HG03045 (cell line): ENCODE measurements at regions not wholly inside any gene's neighbourhood (a gene's known extent, or its start where the extent isn't known, plus 50 kb on each side); places are given as distances from the start of the nearest gene placed in this dataset.

Experiments
- ATAC-seq: cut with Tn5 transposase; IDR thresholded peaks from one replicate; pipeline ENCODE4 v1.9.1; 2021; ENCODE audit warnings: mild to moderate bottlenecking, moderate library complexity; ENCODE audit not compliant: unreplicated experiment

DNA sequence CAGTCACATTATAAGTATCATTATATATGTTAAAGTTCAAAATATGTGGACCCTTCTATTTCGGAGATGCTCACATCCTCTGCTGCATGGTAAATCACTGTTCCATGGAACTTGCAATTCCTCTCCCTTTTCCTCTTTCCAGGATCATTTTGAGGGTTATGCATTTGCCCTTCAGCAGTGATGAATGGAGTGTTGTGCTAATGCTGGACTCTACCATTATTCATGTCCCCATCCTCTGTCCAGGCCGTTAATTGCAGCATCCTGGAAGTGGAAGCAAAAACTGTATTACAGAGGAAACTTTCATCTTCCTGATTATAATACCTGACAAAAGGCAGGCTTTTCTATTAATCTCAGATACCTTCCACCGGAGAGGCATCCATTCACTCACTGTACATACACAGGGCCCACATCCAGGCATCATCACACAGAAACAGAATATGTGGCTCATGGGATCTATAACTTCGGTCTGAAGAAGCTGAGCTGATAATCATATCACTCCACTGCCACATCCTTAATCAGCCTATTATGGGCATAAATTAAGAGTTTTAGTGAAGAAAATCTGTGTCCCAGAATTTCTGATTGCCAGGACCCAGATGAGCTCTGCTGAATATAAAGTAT, 65.0 kb upstream of the ACO1 start:
- ATAC-seq: no peak

DNA sequence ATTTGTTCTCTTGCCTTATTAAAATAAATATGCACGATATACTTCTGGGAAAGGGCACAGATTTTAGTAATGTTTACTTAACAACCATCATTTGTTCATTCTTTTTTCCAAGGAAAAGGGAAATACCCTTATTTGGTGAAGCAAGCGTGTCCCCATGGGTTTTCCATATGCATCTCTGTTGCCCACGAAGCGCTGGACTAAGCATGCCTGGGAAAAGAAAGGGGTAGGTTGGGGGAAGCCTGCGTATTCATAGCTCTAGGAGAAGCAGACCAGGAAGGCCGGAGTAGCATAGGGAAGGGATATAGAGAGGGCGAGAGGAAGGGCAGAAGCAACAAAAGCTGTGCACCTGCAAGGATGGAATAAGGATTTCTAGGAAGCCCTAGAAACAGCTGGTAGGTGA, 61.8 kb upstream of the ACO1 start:
- ATAC-seq: no peak

DNA sequence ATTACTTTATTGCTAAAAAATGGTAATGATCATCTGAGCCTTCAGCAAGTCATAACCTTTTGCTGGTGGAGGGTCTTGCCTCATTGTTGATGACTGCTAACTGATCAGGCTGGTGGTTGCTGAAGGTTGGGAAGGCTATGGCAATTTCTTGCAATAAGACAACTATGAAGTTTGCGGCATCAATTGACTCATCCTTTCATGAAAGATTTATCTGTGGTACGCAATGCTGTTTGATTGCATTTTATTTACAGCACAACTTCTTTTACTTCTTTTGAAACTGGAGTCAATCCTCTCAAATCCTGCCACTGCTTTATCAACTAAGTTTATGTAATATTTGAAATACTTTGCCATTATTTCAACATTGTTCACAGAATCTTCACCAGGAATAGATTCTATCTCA, 58.3 kb upstream of the ACO1 start:
- no peak for ATAC-seq

DNA sequence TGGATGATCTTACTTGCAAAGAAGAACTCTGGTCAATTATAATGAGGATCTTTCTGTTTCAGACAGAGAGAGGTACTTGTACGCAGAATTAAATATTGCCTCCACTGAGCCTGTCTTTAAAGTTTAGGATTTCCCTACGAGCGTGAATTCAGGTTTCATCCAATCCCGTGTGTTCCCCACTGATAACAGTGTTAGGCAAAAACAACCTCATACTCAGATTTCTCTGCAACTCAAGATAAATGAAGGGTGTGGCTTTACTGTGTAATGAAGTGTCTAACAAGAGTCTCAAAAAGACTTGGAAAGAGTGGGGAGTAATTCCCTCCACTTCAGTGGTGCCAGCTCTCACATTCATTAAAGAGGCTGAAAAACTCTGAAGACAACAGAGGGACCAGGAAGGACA, 53.2 kb upstream of the ACO1 start:
- ATAC-seq: no peak

DNA sequence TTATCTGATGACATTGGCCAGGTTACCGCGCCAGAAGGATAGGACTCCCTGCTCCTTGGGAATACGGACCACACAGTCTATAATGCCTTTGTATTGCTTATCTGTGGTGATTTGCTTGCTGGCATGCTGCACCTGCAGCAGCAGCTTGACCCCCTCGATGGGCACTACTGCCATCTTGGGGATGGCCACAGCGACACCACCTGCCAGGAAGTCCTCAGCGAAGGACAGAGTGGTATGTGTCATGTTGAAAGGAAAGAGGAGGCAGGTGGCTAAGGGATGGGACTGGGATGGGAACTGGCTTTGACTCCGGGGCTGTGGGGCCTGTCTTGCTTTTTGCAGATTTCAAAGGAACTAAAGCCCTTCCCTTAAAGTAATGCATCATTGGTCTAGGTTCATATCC, 50.3 kb upstream of the ACO1 start:
- no peak for ATAC-seq
